ENCODE measurements at regions not wholly inside any gene's neighbourhood (a gene's known extent, or its start where the extent isn't known, plus 50 kb on each side); places are given as distances from the start of the nearest gene placed in this dataset.

DNA sequence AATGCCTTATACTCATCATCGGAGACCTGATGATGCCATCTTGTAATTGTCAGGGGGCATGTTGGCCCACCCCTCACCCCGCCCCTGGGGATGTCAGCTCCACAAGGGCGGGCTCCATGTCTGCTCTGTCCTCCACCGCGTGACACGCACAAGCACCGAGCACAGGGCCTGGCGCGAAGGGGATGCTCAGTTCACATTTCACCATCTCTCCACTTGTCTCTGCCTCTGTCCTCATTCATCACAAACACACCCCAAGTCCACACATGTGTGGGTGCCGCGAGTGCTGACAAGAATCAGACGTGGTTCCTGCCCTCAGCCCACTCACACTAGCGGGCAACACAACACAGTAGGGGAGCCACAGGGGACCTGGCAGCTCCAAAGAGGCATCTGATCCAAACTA is 151.2 kb upstream of the PTPN1 start:
- TF ChIP-seq, protein P1, sequence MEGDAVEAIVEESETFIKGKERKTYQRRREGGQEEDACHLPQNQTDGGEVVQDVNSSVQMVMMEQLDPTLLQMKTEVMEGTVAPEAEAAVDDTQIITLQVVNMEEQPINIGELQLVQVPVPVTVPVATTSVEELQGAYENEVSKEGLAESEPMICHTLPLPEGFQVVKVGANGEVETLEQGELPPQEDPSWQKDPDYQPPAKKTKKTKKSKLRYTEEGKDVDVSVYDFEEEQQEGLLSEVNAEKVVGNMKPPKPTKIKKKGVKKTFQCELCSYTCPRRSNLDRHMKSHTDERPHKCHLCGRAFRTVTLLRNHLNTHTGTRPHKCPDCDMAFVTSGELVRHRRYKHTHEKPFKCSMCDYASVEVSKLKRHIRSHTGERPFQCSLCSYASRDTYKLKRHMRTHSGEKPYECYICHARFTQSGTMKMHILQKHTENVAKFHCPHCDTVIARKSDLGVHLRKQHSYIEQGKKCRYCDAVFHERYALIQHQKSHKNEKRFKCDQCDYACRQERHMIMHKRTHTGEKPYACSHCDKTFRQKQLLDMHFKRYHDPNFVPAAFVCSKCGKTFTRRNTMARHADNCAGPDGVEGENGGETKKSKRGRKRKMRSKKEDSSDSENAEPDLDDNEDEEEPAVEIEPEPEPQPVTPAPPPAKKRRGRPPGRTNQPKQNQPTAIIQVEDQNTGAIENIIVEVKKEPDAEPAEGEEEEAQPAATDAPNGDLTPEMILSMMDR (optimal IDR thresholded peaks at IDR 0.05 in 1 of 3, IDR thresholded peaks at IDR 0.05 in 1 of 3, conservative IDR thresholded peaks at IDR 0.05 in 1 of 3; ENCODE audit: extremely low read depth in 1 of 3, insufficient read depth in 2 of 3, low read length in 3 of 3) = no peak
- TF ChIP-seq EZH2 (IDR thresholded peaks at IDR 0.05; ENCODE audit: low read length) = no peak

Data from keratinocyte (primary cell).